ENCODE measurements at regions not wholly inside any gene's neighbourhood (a gene's known extent, or its start where the extent isn't known, plus 50 kb on each side); places are given as distances from the start of the nearest gene placed in this dataset.

DNA sequence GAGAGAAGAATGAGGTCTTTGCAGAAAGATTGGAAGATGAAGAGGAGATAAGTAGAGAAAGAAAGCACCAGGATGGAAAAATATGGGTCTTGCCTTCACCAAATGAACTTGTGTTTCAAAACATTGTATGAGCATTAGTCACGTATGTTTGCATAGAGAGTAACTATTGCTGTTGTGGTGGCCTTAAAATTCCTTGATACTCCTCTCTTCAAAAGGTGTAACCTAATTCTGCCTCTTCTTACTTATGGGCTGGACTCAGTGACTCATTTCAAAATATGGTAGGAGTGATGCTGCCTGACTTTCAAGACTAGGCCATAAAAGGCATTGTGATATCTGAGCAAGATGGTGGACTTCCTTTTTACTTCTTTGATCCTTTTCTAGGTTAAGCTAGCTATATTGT, 228.7 kb upstream of the ZNF385D start:
- TF ChIP-seq, protein P1, sequence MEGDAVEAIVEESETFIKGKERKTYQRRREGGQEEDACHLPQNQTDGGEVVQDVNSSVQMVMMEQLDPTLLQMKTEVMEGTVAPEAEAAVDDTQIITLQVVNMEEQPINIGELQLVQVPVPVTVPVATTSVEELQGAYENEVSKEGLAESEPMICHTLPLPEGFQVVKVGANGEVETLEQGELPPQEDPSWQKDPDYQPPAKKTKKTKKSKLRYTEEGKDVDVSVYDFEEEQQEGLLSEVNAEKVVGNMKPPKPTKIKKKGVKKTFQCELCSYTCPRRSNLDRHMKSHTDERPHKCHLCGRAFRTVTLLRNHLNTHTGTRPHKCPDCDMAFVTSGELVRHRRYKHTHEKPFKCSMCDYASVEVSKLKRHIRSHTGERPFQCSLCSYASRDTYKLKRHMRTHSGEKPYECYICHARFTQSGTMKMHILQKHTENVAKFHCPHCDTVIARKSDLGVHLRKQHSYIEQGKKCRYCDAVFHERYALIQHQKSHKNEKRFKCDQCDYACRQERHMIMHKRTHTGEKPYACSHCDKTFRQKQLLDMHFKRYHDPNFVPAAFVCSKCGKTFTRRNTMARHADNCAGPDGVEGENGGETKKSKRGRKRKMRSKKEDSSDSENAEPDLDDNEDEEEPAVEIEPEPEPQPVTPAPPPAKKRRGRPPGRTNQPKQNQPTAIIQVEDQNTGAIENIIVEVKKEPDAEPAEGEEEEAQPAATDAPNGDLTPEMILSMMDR (IDR thresholded peaks at IDR 0.05): no peak
- no peak for DNase-seq
- ATAC-seq: no peak
- Histone ChIP-seq H3K4me1 (ENCODE audit: low read depth) (no peaks in the 10 kb centered on the region), H3K4me3 (no peak overlapping the region), H3K9me3 (no peaks in the 10 kb centered on the region), H3K36me3 (ENCODE audit: low read depth) (no peaks in the 10 kb centered on the region)
- intact Hi-C loops (cut with DNase I, micrococcal nuclease): no loop called here

DNA sequence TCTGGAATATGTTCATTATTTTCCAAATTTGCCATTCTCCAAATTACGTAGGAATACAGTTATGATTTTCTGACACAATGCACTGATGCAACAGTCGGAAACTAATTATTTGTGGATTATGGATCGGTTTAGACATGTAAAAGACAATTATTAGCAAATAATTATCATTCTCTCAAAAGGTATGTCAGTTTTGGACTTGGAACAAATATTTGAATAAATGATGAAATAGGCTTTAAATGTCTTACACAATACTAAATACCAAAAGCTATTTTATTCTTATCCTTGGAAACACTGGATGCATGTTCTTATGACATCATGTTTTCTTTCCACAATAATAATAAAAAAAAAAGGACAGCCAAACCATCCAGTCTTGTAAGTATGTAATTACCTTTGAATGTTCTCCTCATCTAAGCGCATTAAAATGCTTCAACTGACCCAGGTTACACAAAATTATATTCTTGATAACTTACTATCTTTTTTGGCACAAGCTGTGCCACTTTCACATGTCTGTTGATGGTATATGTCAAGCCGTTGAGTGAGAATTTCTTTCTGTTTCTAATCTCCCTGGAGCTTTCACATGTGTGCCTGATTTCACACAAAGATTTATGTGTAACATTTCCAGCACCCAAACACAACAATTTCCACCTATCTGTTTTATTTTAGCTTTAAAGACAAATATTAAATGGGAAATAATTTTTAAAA, 238.5 kb upstream of the ZNF385D start:
- TF ChIP-seq, protein P1 (IDR thresholded peaks at IDR 0.05): no peak
- intact Hi-C loops (cut with DNase I, micrococcal nuclease): no loop called here
- peaks cover 6% of the 10 kb centered on the region for H3K9me3 ChIP-seq
- H3K36me3 ChIP-seq (ENCODE audit: low read depth): no peaks in the 10 kb centered on the region
- DNase-seq: no peak
- no peak overlapping the region for H3K4me3 ChIP-seq
- ATAC-seq: no peak
- H3K4me1 ChIP-seq (ENCODE audit: low read depth): no peaks in the 10 kb centered on the region

DNA sequence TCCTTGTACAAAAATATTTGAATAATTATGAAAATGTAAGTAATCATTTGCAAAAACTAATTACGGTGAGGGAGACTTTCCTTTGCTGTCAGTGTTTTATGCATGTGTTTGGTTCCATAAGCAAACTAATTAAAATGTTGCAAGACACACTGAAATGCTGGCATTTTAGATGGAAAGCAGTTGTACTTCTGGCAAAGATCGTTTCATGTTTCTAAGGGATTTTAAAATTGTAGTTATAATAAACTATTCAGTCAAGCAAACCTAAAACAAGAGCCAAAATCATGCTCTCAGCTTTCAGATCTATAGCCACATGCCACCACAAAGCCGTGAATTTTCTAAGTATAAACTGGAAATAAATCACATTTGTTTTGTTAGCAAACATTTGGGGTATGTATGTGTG, 240.1 kb upstream of the ZNF385D start:
- DNase-seq (no peak), ATAC-seq (no peak)

DNA sequence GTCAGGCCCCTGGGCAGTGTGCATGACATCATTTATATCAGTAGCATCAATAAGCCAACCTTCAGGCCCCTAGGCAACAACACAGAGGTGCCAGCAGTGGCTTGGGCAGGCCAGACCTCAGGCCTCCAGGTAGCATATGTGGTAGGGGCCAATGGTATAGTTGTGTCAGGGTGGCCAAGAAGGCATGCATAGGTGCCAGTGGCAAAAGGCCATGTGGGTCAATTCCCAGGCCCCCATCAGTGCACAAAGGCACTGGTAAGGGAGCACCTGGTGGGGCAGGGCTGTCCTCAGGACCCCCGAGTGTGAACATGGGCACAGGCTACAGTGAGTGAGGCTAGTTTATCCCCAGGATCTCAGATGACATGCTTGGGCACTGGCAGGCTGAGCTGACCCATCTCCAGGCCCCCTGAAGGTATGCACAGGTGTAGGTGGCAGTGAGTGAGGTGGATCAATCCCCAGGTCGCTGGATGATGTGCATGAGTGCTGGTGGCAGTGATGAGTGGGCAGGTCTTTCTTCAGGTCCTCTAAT, 244.1 kb upstream of the ZNF385D start:
- DNase-seq (no peak), ATAC-seq (no peak)
- Histone ChIP-seq H3K9me3 (peaks cover 8% of the 10 kb centered on the region), H3K4me3 (no peak overlapping the region), H3K36me3 (ENCODE audit: low read depth) (no peaks in the 10 kb centered on the region), H3K4me1 (ENCODE audit: low read depth) (no peaks in the 10 kb centered on the region)
- TF ChIP-seq, protein P1 (IDR thresholded peaks at IDR 0.05): no peak
- intact Hi-C loops (cut with DNase I, micrococcal nuclease): no loop called here

More for the DNA sequence above, 240.1 kb upstream of the ZNF385D start:
- H3K4me3 ChIP-seq: no peak overlapping the region
- H3K4me1 ChIP-seq (ENCODE audit: low read depth): no peaks in the 10 kb centered on the region
- intact Hi-C loops (cut with DNase I, micrococcal nuclease): no loop called here
- peaks cover 14% of the 10 kb centered on the region for H3K9me3 ChIP-seq
- no peaks in the 10 kb centered on the region for H3K36me3 ChIP-seq (ENCODE audit: low read depth)
- TF ChIP-seq, protein P1 (IDR thresholded peaks at IDR 0.05): no peak

DNA sequence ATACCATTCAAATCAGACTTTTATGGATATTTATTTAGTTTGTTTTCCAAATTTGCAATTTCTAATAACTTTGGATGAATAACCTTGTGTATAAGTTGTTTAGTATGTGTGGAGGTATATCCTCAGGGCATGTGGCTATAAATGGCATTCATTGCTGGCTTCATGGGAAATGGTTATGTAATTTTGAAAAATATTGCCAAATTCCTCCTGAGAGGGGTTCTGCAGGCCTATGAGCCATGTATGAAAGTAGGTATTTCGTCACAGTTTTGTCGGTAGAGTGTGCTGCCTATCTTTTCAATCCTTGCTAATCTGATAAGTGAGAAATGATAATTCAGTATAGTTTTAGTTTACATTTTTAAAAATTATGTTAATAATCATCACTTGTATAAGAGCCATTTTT, 256.4 kb upstream of the ZNF385D start:
- no peak for DNase-seq
- TF ChIP-seq, protein P1 (IDR thresholded peaks at IDR 0.05): no peak
- intact Hi-C loops (cut with DNase I, micrococcal nuclease): no loop called here

More for the DNA sequence above, 256.4 kb upstream of the ZNF385D start:
- H3K4me3 ChIP-seq: no peak overlapping the region
- H3K36me3 ChIP-seq (ENCODE audit: low read depth): no peaks in the 10 kb centered on the region
- H3K9me3 ChIP-seq: peaks cover 8% of the 10 kb centered on the region
- ATAC-seq: no peak
- H3K4me1 ChIP-seq (ENCODE audit: low read depth): no peaks in the 10 kb centered on the region

All from mucosa of descending colon (tissue), 3 donors.